ENCODE measurements at regions not wholly inside any gene's neighbourhood (a gene's known extent, or its start where the extent isn't known, plus 50 kb on each side); places are given as distances from the start of the nearest gene placed in this dataset.

DNA sequence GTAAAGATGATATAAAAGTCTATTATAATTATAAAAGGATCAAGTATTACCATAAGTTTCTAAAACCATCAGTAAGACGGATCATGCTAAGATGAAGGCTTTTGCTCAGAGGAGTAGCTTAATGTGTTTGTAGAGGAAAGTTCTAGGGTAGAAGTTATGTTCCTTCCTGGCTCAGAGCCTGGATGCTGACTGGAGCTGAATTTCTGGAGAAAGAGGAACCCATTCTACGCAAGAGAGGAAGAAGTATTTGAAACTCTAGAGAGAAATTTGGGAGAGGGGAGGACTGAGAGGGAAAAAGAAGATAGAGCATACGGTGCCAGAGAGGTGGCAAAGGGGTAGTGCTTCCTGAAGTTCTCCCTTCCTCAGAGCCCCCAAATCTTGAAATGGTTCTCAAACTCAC lies 51.4 kb upstream of the SGCG start:
- POLR2A ChIA-PET (ENCODE audit: unreplicated experiment), result no interaction called here
- H3F3A ChIP-seq (ENCODE audit: insufficient read depth, low read depth), result no peaks in the 10 kb centered on the region
- intact Hi-C loops (cut with micrococcal nuclease; ENCODE audit: unreplicated experiment), result no loop called here

More for the DNA sequence above, 51.4 kb upstream of the SGCG start:
- no peaks in the 10 kb centered on the region for H3K9me3 ChIP-seq (ENCODE audit: insufficient read depth, low read depth)
- no peaks in the 10 kb centered on the region for H3K4me1 ChIP-seq (replicated peaks; ENCODE audit: insufficient read depth)
- DNase-seq, result no peak
- TF ChIP-seq, protein P1, sequence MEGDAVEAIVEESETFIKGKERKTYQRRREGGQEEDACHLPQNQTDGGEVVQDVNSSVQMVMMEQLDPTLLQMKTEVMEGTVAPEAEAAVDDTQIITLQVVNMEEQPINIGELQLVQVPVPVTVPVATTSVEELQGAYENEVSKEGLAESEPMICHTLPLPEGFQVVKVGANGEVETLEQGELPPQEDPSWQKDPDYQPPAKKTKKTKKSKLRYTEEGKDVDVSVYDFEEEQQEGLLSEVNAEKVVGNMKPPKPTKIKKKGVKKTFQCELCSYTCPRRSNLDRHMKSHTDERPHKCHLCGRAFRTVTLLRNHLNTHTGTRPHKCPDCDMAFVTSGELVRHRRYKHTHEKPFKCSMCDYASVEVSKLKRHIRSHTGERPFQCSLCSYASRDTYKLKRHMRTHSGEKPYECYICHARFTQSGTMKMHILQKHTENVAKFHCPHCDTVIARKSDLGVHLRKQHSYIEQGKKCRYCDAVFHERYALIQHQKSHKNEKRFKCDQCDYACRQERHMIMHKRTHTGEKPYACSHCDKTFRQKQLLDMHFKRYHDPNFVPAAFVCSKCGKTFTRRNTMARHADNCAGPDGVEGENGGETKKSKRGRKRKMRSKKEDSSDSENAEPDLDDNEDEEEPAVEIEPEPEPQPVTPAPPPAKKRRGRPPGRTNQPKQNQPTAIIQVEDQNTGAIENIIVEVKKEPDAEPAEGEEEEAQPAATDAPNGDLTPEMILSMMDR (conservative IDR thresholded peaks at IDR 0.05), result no peak
- TF ChIP-seq EZH2 (IDR thresholded peaks at IDR 0.05; ENCODE audit: low read depth), result no peak
- no TSS peak for BruUV-seq (replicated peaks)
- H3K9me2 ChIP-seq (ENCODE audit: insufficient read depth), result no peaks in the 10 kb centered on the region
- H2AFZ ChIP-seq, result no peak overlapping the region
- H3K79me2 ChIP-seq (ENCODE audit: low read depth), result no peaks in the 10 kb centered on the region
- H3K27ac ChIP-seq, result no peak overlapping the region
- H4K20me1 ChIP-seq (ENCODE audit: insufficient read depth), result no peaks in the 10 kb centered on the region
- H3K4me3 ChIP-seq, result no peak overlapping the region
- peaks cover 45% of the 10 kb centered on the region for H3K27me3 ChIP-seq (ENCODE audit: insufficient read depth, low read depth)
- no peaks in the 10 kb centered on the region for H3K36me3 ChIP-seq (ENCODE audit: low read depth)
- CTCF ChIA-PET, result no interaction called here
- no peak overlapping the region for H3K4me2 ChIP-seq
